GM12874 (cell line): ENCODE measurements at regions not wholly inside any gene's neighbourhood (a gene's known extent, or its start where the extent isn't known, plus 50 kb on each side); places are given as distances from the start of the nearest gene placed in this dataset.

Experiments used
- TF ChIP-seq, protein P1 (sequence below): IDR thresholded peaks from 2 replicates; pipeline ENCODE4 v1.5.1; 2011; ENCODE audit warnings: low read depth, mild to moderate bottlenecking, control low read depth, low read length, moderate library complexity; ENCODE audit not compliant: insufficient read depth

DNA sequence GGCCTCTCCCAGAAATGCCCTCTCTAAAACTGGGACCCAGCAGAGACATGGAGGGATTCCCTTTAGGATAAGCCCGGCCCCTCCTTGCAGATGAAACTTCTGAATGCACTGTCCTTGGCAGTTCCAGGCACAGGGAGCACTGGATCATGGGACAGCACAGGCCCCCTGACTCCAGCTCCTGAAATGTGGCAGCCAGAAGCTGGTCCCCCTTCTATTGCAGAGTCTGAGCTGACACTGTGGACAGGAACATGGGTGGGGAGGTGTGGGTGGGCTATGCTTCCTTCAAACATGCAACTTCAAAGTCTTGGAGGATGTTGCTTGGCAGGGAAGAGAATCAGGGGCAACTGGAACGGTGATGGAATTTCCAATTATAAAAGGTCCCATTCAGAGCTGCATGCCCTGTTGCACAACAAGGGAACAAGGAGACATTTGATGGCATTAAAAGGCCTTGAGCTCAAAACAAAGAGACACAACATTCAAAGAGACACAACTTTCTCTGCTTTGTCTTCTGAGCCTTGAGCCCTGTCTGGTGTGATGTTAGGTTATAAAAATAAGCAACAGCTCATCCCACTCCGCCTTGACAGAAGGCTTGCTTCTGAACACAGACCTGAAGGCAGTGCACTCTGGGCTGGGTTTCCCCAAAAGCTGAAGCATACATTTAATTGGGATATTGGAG is 239.0 kb downstream of the OSR1 start:
- TF ChIP-seq, protein P1, sequence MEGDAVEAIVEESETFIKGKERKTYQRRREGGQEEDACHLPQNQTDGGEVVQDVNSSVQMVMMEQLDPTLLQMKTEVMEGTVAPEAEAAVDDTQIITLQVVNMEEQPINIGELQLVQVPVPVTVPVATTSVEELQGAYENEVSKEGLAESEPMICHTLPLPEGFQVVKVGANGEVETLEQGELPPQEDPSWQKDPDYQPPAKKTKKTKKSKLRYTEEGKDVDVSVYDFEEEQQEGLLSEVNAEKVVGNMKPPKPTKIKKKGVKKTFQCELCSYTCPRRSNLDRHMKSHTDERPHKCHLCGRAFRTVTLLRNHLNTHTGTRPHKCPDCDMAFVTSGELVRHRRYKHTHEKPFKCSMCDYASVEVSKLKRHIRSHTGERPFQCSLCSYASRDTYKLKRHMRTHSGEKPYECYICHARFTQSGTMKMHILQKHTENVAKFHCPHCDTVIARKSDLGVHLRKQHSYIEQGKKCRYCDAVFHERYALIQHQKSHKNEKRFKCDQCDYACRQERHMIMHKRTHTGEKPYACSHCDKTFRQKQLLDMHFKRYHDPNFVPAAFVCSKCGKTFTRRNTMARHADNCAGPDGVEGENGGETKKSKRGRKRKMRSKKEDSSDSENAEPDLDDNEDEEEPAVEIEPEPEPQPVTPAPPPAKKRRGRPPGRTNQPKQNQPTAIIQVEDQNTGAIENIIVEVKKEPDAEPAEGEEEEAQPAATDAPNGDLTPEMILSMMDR = no peak

DNA sequence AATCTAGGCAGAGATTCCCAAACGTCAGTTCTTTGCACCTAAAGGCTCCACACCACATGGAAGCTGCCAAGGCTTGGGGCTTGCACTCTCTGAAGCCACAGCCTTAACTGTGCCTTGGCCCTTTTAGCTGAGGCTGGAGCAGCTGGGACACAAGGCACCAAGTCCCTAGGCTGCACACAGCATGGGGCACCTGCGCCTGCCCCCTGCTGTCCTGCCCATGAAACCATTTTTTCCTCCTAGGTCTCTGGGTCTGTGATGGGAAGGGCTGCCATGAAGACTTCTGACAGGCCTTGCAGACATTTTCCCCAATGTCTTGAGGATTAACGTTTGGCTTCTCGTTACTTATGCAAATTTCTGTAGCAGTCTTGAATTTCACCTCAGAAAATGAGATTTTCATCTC is 241.5 kb downstream of the OSR1 start:
- TF ChIP-seq, protein P1 = 0 out of 2 replicates have a peak, but pooled peaks have one; percentile 5

DNA sequence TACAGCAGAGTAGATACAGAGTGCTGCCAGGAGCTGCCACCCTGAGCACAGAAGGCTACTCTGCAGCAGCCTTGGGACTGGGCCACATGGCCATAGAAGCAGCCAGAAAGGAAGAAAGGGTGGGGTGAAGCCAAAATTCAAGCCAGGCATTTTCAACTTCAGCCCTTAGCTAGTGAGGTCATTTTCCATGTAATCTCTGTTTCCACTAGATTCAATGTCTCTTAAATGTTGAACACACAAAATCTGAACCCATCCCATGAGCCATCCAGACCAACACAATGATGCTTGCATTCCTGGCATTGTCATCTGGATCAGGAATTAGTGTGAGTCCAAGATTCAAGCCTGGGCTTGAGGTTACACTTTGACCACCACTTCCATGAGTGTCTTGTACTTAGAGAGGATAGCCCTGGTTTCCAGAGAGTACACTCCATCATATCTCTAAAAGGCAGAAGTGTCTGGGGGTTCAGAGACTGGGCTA is 243.6 kb downstream of the OSR1 start:
- TF ChIP-seq, protein P1 = no peak

DNA sequence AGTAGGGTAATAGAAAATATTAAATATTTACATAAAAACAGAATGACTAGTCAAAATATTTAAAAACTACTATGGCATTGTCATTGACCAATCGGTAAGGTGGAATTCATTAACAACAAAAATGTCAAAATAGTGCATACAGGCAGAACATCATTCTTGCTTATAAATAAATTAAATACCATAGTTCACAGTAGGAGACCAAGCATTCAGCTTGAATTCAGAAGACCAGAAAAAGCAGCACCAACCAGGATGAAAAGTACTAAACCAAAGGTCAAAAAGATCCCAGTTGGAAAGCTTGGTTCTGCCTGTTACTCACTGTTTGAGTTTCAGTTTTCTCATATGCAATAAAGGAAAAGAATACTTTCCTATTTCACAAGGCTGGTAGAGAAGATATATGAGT is 244.3 kb downstream of the OSR1 start:
- TF ChIP-seq, protein P1 = no peak

DNA sequence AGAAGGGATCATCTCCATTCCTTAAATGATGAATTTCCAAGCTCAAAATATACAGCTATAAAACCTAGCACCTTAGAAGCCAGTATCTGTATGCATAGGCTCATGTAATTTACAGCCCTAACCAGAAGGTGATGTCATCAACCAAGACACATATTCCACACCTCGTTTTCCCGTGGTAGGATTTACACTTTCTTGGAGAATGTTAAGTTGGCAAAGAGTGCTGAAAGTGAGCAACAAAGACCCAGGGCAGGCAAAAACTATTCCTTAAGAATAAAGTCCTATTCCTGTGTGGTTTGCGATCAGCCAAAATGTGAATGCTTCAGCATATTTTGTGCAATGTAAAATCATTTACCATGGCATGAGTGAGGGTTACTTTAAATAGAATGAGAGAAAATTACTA is 247.1 kb downstream of the OSR1 start:
- TF ChIP-seq, protein P1 = no peak

DNA sequence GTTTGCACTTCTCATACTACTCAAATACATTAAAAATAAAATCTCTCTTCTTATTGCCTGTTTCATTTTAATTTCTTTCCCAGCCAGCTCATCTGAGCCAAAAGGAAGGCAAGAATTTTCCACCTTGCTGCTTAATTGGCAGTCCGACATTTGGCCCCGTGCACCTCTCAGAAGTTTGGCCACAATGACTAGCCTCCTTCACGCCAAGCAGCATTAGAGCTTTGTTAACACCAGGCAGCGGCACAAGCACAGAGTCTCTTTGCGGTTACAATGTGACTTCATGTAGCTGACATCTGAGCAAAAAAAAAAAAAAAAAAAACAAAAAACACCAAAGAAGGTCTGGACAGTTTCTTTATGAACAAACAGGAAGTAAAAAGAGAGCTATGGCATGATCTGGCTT is 248.9 kb downstream of the OSR1 start:
- TF ChIP-seq, protein P1 = no peak

DNA sequence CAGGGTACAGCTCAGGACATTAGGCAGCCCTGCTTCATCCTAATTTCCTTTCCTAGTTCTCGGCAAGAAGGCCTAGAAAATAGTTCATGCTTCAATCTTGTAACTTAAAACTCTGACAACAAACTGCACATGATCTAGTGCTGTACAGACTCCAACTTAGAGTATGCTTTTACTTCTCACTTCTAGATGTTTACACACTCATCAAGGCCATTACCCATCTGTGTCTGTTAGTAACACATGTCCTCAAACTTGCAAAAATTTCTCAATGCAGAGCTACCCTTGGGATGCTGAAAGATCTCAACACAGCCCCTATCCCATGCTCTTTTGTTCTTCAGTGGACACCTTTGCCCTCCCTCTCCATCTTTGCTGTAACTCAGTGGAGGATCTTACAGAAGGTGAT is 252.0 kb downstream of the OSR1 start:
- TF ChIP-seq, protein P1 = no peak
